Endodermal cell (in vitro differentiated cells): ENCODE measurements at regions not wholly inside any gene's neighbourhood (a gene's known extent, or its start where the extent isn't known, plus 50 kb on each side); places are given as distances from the start of the nearest gene placed in this dataset.
A peak's percentile ranks its signal among the peaks of the same experiment; 100 is the strongest.

Source experiments
- DNase-seq: peaks from one replicate; pipeline ENCODE4 v3.0.0-alpha.2; 2017
- H3K27ac ChIP-seq: 2 replicates; pipeline ENCODE4 v1.5.1; 2013; ENCODE audit warnings: mild to moderate bottlenecking, low read depth, low read length, moderate library complexity
- H3K27me3 ChIP-seq: 2 replicates; pipeline ENCODE4 v1.6.1; 2013; ENCODE audit warnings: mild to moderate bottlenecking, low read length, moderate library complexity; ENCODE audit not compliant: insufficient read depth, control insufficient read depth, poor library complexity, severe bottlenecking
- H3K36me3 ChIP-seq: 2 replicates; pipeline ENCODE4 v1.7.0; 2013; ENCODE audit warnings: mild to moderate bottlenecking, low read length, moderate library complexity; ENCODE audit not compliant: control insufficient read depth, insufficient read depth
- H3K4me1 ChIP-seq: one replicate; pipeline ENCODE4 v1.7.0; 2013; ENCODE audit warnings: low read length; ENCODE audit not compliant: control insufficient read depth, insufficient read depth
- H3K4me3 ChIP-seq: 2 replicates; pipeline ENCODE4 v1.5.1; 2013; ENCODE audit warnings: mild to moderate bottlenecking, low read length, moderate library complexity
- H3K9ac ChIP-seq: 2 replicates; pipeline ENCODE4 v1.6.1; 2013; ENCODE audit warnings: mild to moderate bottlenecking, low read length, moderate library complexity; ENCODE audit not compliant: poor library complexity, severe bottlenecking; ENCODE audit errors: extremely low read depth
- H3K9me3 ChIP-seq: 2 replicates; pipeline ENCODE4 v1.6.1; 2013; ENCODE audit warnings: mild to moderate bottlenecking, low read length, moderate library complexity; ENCODE audit not compliant: control insufficient read depth
- H3K27ac Mint-ChIP-seq: 2 replicates; pipeline ENCODE4 v1.8.0; 2020; ENCODE audit warnings: mixed read lengths
- H3K27me3 Mint-ChIP-seq: 2 replicates; pipeline ENCODE4 v1.8.0; 2021; ENCODE audit warnings: mild to moderate bottlenecking, mixed read lengths; ENCODE audit not compliant: insufficient read depth
- H3K36me3 Mint-ChIP-seq: 2 replicates; pipeline ENCODE4 v1.8.0; 2020; ENCODE audit warnings: low read depth, mixed read lengths
- H3K4me1 Mint-ChIP-seq: 2 replicates; pipeline ENCODE4 v1.8.0; 2020; ENCODE audit warnings: mixed read lengths
- H3K4me3 Mint-ChIP-seq: 2 replicates; pipeline ENCODE4 v1.8.0; 2020; ENCODE audit warnings: mild to moderate bottlenecking, moderate library complexity, mixed read lengths
- H3K9me3 Mint-ChIP-seq: 2 replicates; pipeline ENCODE4 v1.8.0; 2020; ENCODE audit warnings: mild to moderate bottlenecking, mixed read lengths
- CTCF ChIP-seq: fragments of 200-600 bp; sonication (generic); conservative IDR thresholded peaks from 2 replicates; pipeline ENCODE4 v1.5.0; 2021; ENCODE audit warnings: antibody characterized with exemption, mild to moderate bottlenecking
- WGBS, 2 experiments: methylation state at CpG; one replicate each; pipeline versions ENCODE4 v1.1.5 to v1.1.7; 2013; ENCODE audit warnings: missing lambda C conversion rate in 2 of 2, mixed read lengths in 1 of 2; ENCODE audit not compliant: insufficient coverage in 1 of 2, insufficient read length in 1 of 2; 5-methylcytosine and 5-hydroxymethylcytosine counted together

GRCh38 chr1:34597877-34598514 lies 156.9 kb upstream of the GJB5 start:
- Mint-ChIP-seq H3K4me1 (peaks cover 11% of the 10 kb centered on the region), H3K4me3 (no peak overlapping the region), H3K27me3 (peaks cover 19% of the 10 kb centered on the region), H3K27ac (no peak overlapping the region), H3K9me3 (no peaks in the 10 kb centered on the region), H3K36me3 (no peaks in the 10 kb centered on the region)
- no peak overlapping the region for H3K4me3 ChIP-seq
- no peak overlapping the region for H3K9ac ChIP-seq
- TF ChIP-seq CTCF = peak; percentile 93
- peaks cover 3% of the 10 kb centered on the region for H3K4me1 ChIP-seq
- H3K36me3 ChIP-seq = no peaks in the 10 kb centered on the region
- H3K9me3 ChIP-seq = no peaks in the 10 kb centered on the region
- WGBS, 2 experiments = 22 to 35% methylated on average over 3 to 5 of the region's 5 CpGs
- H3K27ac ChIP-seq = no peak overlapping the region
- H3K27me3 ChIP-seq = peaks cover 22% of the 10 kb centered on the region
- peak; percentile 96 for DNase-seq

GRCh38 chr1:34602907-34603306 lies 151.9 kb upstream of the GJB5 start:
- Histone ChIP-seq H3K4me1 (no peaks in the 10 kb centered on the region), H3K27me3 (peaks cover 29% of the 10 kb centered on the region), H3K9me3 (no peaks in the 10 kb centered on the region), H3K9ac (no peak overlapping the region), H3K27ac (no peak overlapping the region), H3K36me3 (no peaks in the 10 kb centered on the region), H3K4me3 (no peak overlapping the region)
- H3K27me3 Mint-ChIP-seq = peaks cover 19% of the 10 kb centered on the region
- H3K4me1 Mint-ChIP-seq = no peaks in the 10 kb centered on the region
- no peaks in the 10 kb centered on the region for H3K9me3 Mint-ChIP-seq
- no peak overlapping the region for H3K4me3 Mint-ChIP-seq
- no peaks in the 10 kb centered on the region for H3K36me3 Mint-ChIP-seq
- H3K27ac Mint-ChIP-seq = no peak overlapping the region
- no peak for DNase-seq
- no peak for TF ChIP-seq CTCF
- 82 to 89% methylated on average over 2 to 6 of the region's 6 CpGs for WGBS, 2 experiments

- no peak for TF ChIP-seq CTCF
These were observed 151.3 kb upstream of the GJB5 start for GRCh38 chr1:34603594-34603993.

More at GRCh38 chr1:34603594-34603993, 151.3 kb upstream of the GJB5 start:
- no peaks in the 10 kb centered on the region for H3K9me3 ChIP-seq
- H3K36me3 ChIP-seq = no peaks in the 10 kb centered on the region
- no peaks in the 10 kb centered on the region for H3K4me1 Mint-ChIP-seq
- H3K36me3 Mint-ChIP-seq = no peaks in the 10 kb centered on the region
- WGBS, 2 experiments = 33 to 44% methylated on average over 2 of the region's 2 CpGs
- no peak overlapping the region for H3K27ac ChIP-seq
- DNase-seq = no peak
- H3K27ac Mint-ChIP-seq = no peak overlapping the region
- no peaks in the 10 kb centered on the region for H3K4me1 ChIP-seq
- peaks cover 21% of the 10 kb centered on the region for H3K27me3 Mint-ChIP-seq
- H3K4me3 Mint-ChIP-seq = no peak overlapping the region
- H3K9ac ChIP-seq = no peak overlapping the region
- no peak overlapping the region for H3K4me3 ChIP-seq
- no peaks in the 10 kb centered on the region for H3K9me3 Mint-ChIP-seq
- H3K27me3 ChIP-seq = peaks cover 35% of the 10 kb centered on the region
